Uterus (tissue), 3 donors: ENCODE measurements at regions not wholly inside any gene's neighbourhood (a gene's known extent, or its start where the extent isn't known, plus 50 kb on each side); places are given as distances from the start of the nearest gene placed in this dataset.

ENCODE experiments used
- DNase-seq, 2 donors: peaks; one replicate each; pipeline ENCODE4 v3.0.0-alpha.2; 2019 to 2020
- H3K27ac ChIP-seq, 2 donors: fragments of 200-600 bp; sonication (generic); 1 replicate in 1 of 2; 2 replicates in 1 of 2; pipeline ENCODE4 v1.5.1; 2016 to 2018
- H3K27me3 ChIP-seq, 2 donors: fragments of 200-600 bp; sonication (generic); one replicate each; pipeline ENCODE4 v1.5.1; 2018 to 2019; ENCODE audit warnings: control low read depth in 1 of 2
- H3K36me3 ChIP-seq, 2 donors: fragments of 200-600 bp; sonication (generic); one replicate each; pipeline ENCODE4 v1.5.1; 2019; ENCODE audit warnings: control low read depth in 1 of 2
- H3K4me1 ChIP-seq, 2 donors: fragments of 200-600 bp; sonication (generic); one replicate each; pipeline ENCODE4 v1.5.1; 2018 to 2019; ENCODE audit warnings: control low read depth in 1 of 2
- H3K4me3 ChIP-seq, 2 donors: fragments of 200-600 bp; sonication (generic); 1 replicate in 1 of 2; 2 replicates in 1 of 2; pipeline ENCODE4 v1.5.1; 2018 to 2019; ENCODE audit warnings: mild to moderate bottlenecking in 1 of 2
- H3K9me3 ChIP-seq, 2 donors: fragments of 200-600 bp; sonication (generic); one replicate each; pipeline ENCODE4 v1.5.1; 2019; ENCODE audit warnings: control low read depth in 1 of 2
- CTCF ChIP-seq, 4 experiments: fragments of 200-600 bp in 2 of 4; fragments of 450-650 bp in 2 of 4; sonication (generic) in 2 of 4; IDR thresholded peaks; one replicate each; pipeline ENCODE4 v1.5.1; 2016 to 2019; ENCODE audit warnings: antibody characterized with exemption in 4 of 4, mild to moderate bottlenecking in 2 of 4, moderate library complexity in 1 of 4
- POLR2A ChIP-seq, 2 donors: fragments of 450-650 bp; IDR thresholded peaks; one replicate each; pipeline ENCODE4 v1.6.1; 2016; ENCODE audit warnings: antibody characterized with exemption in 2 of 2, mild to moderate bottlenecking in 1 of 2, moderate library complexity in 1 of 2
- intact Hi-C: fragments of 100-400 bp; cut with DNase I; formaldehyde crosslinking; loops from one replicate; pipeline ENCODE4 v1.15.1; 2023; ENCODE audit warnings: low total_unique reads
- donor health status: DM: yes; HTN: yes; CAD: no.

- H3K36me3 ChIP-seq = no peaks in the 10 kb centered on the region
- H3K27me3 ChIP-seq = no peaks in the 10 kb centered on the region
- H3K4me1 ChIP-seq = no peaks in the 10 kb centered on the region
- H3K9me3 ChIP-seq = no peaks in the 10 kb centered on the region
- intact Hi-C loops = no loop called here
- TF ChIP-seq CTCF (IDR thresholded peaks at IDR 0.05) (no peak), POLR2A (IDR thresholded peaks at IDR 0.05) (no peak)
- no peak overlapping the region for H3K4me3 ChIP-seq
- DNase-seq = no peak
- H3K27ac ChIP-seq = no peak overlapping the region
Observed at GRCh38 chr5:2329741-2330140, 421.7 kb downstream of the IRX2 start.

- Histone ChIP-seq H3K4me1 (no peaks in the 10 kb centered on the region), H3K27me3 (no peaks in the 10 kb centered on the region), H3K27ac (no peak overlapping the region), H3K36me3 (no peaks in the 10 kb centered on the region), H3K4me3 (no peak overlapping the region), H3K9me3 (no peaks in the 10 kb centered on the region)
- no peak for TF ChIP-seq CTCF (IDR thresholded peaks at IDR 0.05)
- TF ChIP-seq POLR2A (IDR thresholded peaks at IDR 0.05) = no peak
- intact Hi-C loops = no loop called here
- no peak for DNase-seq
Observed at GRCh38 chr5:2326601-2327000, 424.9 kb downstream of the IRX2 start.

- H3K27me3 ChIP-seq = no peaks in the 10 kb centered on the region
- H3K36me3 ChIP-seq = no peaks in the 10 kb centered on the region
- no peaks in the 10 kb centered on the region for H3K4me1 ChIP-seq
- no peaks in the 10 kb centered on the region for H3K9me3 ChIP-seq
- H3K27ac ChIP-seq = no peak overlapping the region
- TF ChIP-seq POLR2A (IDR thresholded peaks at IDR 0.05) = no peak
- no peak for TF ChIP-seq CTCF (IDR thresholded peaks at IDR 0.05)
- intact Hi-C loops = no loop called here
- no peak overlapping the region for H3K4me3 ChIP-seq
- DNase-seq = no peak
Observed at GRCh38 chr5:2324788-2325187, 426.7 kb downstream of the IRX2 start.

- H3K36me3 ChIP-seq = no peaks in the 10 kb centered on the region
- no peak for TF ChIP-seq POLR2A (IDR thresholded peaks at IDR 0.05)
- TF ChIP-seq CTCF (IDR thresholded peaks at IDR 0.05) = no peak
- H3K27ac ChIP-seq = no peak overlapping the region
- H3K4me3 ChIP-seq = no peak overlapping the region
- intact Hi-C loops = no loop called here
- no peak for DNase-seq
- no peaks in the 10 kb centered on the region for H3K27me3 ChIP-seq
- no peaks in the 10 kb centered on the region for H3K9me3 ChIP-seq
- H3K4me1 ChIP-seq = no peaks in the 10 kb centered on the region
Observed at GRCh38 chr5:2320611-2321010, 430.9 kb downstream of the IRX2 start.

GRCh38 chr5:2317540-2317939 is 433.9 kb downstream of the IRX2 start:
- H3K27me3 ChIP-seq = no peaks in the 10 kb centered on the region
- no peaks in the 10 kb centered on the region for H3K36me3 ChIP-seq
- H3K4me3 ChIP-seq = no peak overlapping the region
- H3K4me1 ChIP-seq = no peaks in the 10 kb centered on the region
- no peak overlapping the region for H3K27ac ChIP-seq
- intact Hi-C loops = no loop called here
- TF ChIP-seq POLR2A (IDR thresholded peaks at IDR 0.05) (no peak), CTCF (IDR thresholded peaks at IDR 0.05) (no peak)
- no peak for DNase-seq
- H3K9me3 ChIP-seq = no peaks in the 10 kb centered on the region
